Esophagus squamous epithelium (tissue), 4 donors: ENCODE measurements at regions not wholly inside any gene's neighbourhood (a gene's known extent, or its start where the extent isn't known, plus 50 kb on each side); places are given as distances from the start of the nearest gene placed in this dataset.

Source experiments
- CTCF ChIP-seq, 6 experiments: fragments of 450-650 bp in 4 of 6; fragments of 200-600 bp in 2 of 6; sonication (generic) in 2 of 6; IDR thresholded peaks; one replicate each; pipeline ENCODE4 v1.5.1; 2016 to 2019; ENCODE audit warnings: antibody characterized with exemption in 6 of 6, mild to moderate bottlenecking in 4 of 6, moderate library complexity in 4 of 6
- POLR2A ChIP-seq, 4 donors: fragments of 450-650 bp; IDR thresholded peaks; one replicate each; pipeline ENCODE4 v1.6.1; 2017; ENCODE audit warnings: antibody characterized with exemption in 4 of 4, mild to moderate bottlenecking in 4 of 4, moderate library complexity in 3 of 4

DNA sequence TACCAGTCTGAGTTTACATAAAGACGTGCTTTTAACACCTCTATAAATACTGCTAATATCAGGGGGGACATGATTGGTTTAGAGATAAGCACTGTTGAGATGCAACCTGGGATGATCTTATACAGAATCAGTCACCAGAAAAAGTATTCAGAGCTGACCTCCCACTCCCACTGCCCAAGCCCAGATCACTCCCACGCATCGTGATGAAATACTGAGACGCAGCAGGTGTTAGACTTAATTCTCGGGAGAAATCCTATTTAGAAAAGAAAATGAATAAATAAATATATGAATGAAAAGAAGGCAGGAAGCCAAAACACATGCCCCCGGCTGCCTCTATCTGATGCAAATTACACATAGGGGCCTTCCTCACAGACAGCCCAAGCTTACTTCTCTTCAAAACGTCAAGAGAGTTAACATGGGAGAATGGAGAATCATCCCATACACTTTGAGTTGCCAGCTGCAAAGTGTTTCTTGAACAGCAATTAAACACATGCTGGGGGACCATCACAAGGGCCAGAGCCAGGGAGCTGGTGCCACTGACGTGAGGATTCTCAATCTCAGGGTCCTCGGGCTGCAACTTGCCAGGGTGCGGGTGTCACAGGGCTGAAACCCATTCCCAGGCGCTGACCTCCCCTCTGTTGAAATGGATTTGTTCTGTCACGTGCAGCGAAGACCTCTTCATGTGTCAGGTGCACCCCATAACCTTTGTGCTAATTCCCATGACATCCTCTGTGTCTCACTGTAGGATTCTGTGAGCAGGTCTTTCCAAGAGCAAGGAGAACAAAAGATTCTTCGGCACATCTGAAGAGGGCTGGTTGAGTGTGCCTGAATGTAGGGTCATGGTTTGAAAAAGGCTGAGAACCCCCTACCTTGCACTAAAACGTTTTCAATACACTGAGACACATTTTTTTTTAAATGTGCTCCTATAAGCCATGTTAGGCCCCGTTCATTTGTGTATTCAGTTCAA lies 764.2 kb upstream of the ARRDC4 start:
- no peak for TF ChIP-seq CTCF (IDR thresholded peaks at IDR 0.05)
- no peak for TF ChIP-seq POLR2A (IDR thresholded peaks at IDR 0.05)
